Immature natural killer cell (primary cell): ENCODE measurements at regions not wholly inside any gene's neighbourhood (a gene's known extent, or its start where the extent isn't known, plus 50 kb on each side); places are given as distances from the start of the nearest gene placed in this dataset.

Experiments
- DNase-seq, 3 donors: peaks; one replicate each; pipeline ENCODE4 v3.0.0; 2022; ENCODE audit warnings: mixed read lengths in 1 of 3
- H3K27ac Mint-ChIP-seq, 6 donors: one replicate each; pipeline ENCODE4 v1.8.0; 2020; ENCODE audit warnings: mixed read lengths in 6 of 6, mild to moderate bottlenecking in 5 of 6, inconsistent platforms in 4 of 6, moderate library complexity in 3 of 6
- H3K27me3 Mint-ChIP-seq, 3 donors: one replicate each; pipeline ENCODE4 v1.8.0; 2020 to 2021; ENCODE audit warnings: low read depth in 3 of 3, mild to moderate bottlenecking in 3 of 3, mixed read lengths in 3 of 3, moderate library complexity in 3 of 3, inconsistent platforms in 1 of 3
- H3K36me3 Mint-ChIP-seq, 3 donors: one replicate each; pipeline ENCODE4 v1.8.0; 2020; ENCODE audit warnings: mixed read lengths in 3 of 3, inconsistent platforms in 2 of 3, mild to moderate bottlenecking in 2 of 3
- H3K4me1 Mint-ChIP-seq, 2 donors: one replicate each; pipeline ENCODE4 v1.8.0; 2020; ENCODE audit warnings: inconsistent platforms in 2 of 2, mild to moderate bottlenecking in 2 of 2, mixed read lengths in 2 of 2, moderate library complexity in 1 of 2
- H3K4me3 Mint-ChIP-seq, 5 donors: one replicate each; pipeline ENCODE4 v1.8.0; 2020; ENCODE audit warnings: mild to moderate bottlenecking in 5 of 5, mixed read lengths in 5 of 5, inconsistent platforms in 3 of 5, moderate library complexity in 3 of 5
- H3K9me3 Mint-ChIP-seq, 6 donors: one replicate each; pipeline ENCODE4 v1.8.0; 2020; ENCODE audit warnings: mild to moderate bottlenecking in 6 of 6, mixed read lengths in 6 of 6, inconsistent platforms in 4 of 6, moderate library complexity in 3 of 6

DNA sequence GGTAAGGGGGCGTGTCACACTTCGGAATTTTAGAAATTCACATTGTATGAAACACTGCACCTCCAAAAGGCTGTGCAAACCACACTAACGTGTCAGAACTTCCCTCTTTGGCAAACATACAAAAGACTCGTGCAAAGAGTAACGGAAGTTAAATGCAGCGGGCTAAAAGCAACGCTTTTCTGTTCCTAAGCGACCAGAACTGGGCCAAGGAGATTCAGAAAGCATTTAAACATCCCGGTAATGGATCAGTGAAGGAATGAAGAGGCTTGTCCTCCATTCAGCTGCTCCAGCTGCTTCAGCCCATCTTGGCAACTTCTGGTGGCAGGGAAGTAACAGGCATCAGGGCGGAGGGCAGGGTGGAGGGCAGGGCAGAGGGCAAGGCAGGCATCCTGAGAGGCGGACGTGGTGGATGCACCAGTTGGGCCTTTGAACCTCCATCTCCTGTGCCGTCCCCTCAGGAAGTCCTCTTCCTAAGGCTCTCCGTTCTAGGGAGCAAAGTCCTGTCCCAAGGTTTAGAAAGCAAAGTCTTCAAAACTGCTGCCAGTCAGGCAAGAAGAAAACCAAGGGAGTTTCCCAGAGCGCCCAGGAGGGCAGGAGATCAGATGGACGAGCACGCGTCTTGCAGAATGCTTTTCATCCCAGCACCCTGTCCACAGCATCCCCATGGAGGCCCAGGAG, 230.7 kb downstream of the ZNF516 start:
- no peak for DNase-seq
- Mint-ChIP-seq H3K9me3 (no peaks in the 10 kb centered on the region), H3K27ac (no peak overlapping the region), H3K4me1 (no peaks in the 10 kb centered on the region), H3K27me3 (peaks cover 0 to 2% (median 2%) of the 10 kb centered on the region in 3 donors), H3K4me3 (peak overlapping the region in 1 of 5 donors; percentile 24), H3K36me3 (no peaks in the 10 kb centered on the region)

DNA sequence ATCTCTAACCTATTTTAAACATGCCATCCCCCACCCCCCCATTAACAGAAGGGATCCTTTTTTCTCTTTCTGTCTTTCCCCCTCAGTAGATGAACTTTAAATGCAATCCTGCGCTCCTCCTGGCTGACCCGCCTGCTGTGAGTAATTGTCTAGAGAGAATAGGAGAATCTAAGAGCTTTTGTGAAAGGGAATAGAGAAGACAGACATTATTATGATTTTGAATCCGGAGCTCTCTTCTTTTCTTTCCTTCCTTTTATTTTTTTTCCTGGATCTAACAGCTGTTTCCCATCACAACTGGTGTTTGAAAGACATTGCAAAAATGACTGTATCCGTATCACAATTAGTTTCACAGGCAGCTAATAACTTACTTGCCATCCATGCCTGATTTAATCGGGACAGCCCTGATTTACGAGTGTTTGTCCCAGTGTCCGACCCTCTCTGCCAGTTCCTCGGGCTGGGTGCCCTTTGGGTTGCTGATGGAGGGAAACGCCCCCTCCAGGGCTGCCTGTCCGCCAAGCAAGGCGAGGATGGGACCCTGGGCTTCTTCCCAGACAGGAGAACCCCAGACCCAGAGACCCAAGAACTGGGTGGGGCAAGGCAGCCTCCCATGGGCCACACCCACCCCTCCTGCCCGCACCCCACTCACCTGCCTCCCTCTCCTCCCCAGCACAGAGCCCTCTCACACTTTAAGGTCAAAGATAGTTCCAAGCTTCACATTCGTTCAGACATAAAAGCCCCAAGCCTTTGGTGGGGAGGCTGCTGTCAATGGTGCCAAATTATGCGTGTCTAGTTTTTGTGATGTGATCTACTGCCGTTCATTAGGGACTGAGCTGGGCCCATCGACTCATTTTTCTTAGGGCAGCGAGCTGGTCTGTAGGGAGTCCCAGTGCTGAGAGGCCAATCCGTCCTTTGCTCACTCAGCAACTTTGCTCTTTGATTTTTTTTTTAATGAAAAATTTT, 231.7 kb downstream of the ZNF516 start:
- no peaks in the 10 kb centered on the region for H3K4me1 Mint-ChIP-seq
- H3K36me3 Mint-ChIP-seq: no peaks in the 10 kb centered on the region
- H3K9me3 Mint-ChIP-seq: no peaks in the 10 kb centered on the region
- no peak for DNase-seq
- H3K4me3 Mint-ChIP-seq: no peak overlapping the region
- no peak overlapping the region for H3K27ac Mint-ChIP-seq
- H3K27me3 Mint-ChIP-seq: peaks cover 2% of the 10 kb centered on the region in 3 donors

DNA sequence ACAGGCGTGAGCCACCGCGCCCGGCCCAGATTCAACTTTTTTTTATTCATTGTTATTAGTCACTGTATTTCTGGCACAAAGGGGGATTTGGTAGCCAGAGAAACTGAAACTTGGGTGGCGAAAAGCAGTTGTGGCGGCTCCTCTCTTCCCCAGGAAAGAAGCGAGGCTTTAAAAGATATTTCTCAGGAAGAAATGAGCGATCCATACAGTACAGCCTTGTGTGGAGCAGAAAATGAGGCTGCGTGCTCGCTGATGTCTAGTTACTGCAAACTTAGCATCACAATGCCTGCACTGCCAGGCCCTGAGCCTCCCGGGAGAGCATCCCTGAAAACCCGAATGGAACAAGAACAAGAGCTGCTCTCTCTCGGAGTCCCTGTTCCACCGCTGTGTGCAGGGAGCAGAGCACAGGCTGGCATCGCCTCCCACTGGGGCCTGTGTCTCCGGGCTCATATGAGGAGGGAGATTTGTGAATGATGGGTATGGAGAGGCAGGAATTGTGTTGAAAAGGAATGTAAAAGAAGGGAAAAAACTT, 234.0 kb downstream of the ZNF516 start:
- H3K9me3 Mint-ChIP-seq: no peaks in the 10 kb centered on the region

DNA sequence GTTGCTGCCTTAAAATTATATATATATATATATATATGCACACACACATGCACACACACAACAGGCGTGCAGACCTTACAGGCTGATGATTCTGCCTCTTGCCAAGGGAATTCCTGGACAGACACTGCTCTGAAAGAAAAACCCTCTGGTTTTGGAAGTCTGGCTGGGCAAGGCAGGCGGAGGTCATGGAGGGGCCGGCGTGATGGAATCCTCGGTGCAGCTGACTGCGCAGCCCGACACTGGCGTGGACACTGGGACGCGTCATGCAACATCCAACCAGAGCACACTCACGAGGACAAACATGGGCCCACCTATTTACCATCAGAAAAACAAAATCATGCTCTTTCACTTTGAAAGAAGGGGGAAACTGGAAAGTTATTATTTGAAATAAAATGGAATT, 235.3 kb downstream of the ZNF516 start:
- no peak overlapping the region for H3K4me3 Mint-ChIP-seq
- H3K27me3 Mint-ChIP-seq: peaks cover 0 to 8% (median 2%) of the 10 kb centered on the region in 3 donors
- H3K27ac Mint-ChIP-seq: no peak overlapping the region
- no peaks in the 10 kb centered on the region for H3K9me3 Mint-ChIP-seq
- DNase-seq: no peak
- H3K4me1 Mint-ChIP-seq: no peaks in the 10 kb centered on the region
- no peaks in the 10 kb centered on the region for H3K36me3 Mint-ChIP-seq

More for the DNA sequence above, 234.0 kb downstream of the ZNF516 start:
- H3K27me3 Mint-ChIP-seq: peaks cover 2 to 5% (median 2%) of the 10 kb centered on the region in 3 donors
- no peak for DNase-seq
- H3K27ac Mint-ChIP-seq: no peak overlapping the region
- no peak overlapping the region for H3K4me3 Mint-ChIP-seq
- H3K36me3 Mint-ChIP-seq: no peaks in the 10 kb centered on the region
- no peaks in the 10 kb centered on the region for H3K4me1 Mint-ChIP-seq

DNA sequence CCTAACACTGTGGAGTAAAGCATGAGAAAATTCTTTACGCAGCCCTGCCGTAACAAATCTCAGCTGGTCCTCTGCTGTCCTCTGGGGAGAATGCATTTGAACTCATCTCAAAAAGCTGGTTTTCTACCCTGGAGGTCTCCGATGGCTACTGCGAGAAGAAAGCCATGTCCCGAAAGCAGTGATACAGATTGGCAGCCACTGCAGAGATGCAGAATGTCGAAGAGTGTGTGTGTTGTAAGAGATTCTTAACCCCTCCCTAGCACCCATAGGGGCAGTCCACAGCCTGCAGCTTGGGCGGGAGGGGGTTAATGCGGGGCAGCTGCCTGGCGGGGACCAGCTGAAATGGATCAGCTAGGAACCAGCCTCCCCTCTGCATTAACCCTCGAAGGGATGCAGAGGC, 235.9 kb downstream of the ZNF516 start:
- Mint-ChIP-seq H3K27me3 (peaks cover 0 to 8% (median 2%) of the 10 kb centered on the region in 3 donors), H3K4me3 (no peak overlapping the region), H3K4me1 (no peaks in the 10 kb centered on the region), H3K9me3 (no peaks in the 10 kb centered on the region), H3K36me3 (no peaks in the 10 kb centered on the region), H3K27ac (no peak overlapping the region)
- DNase-seq: no peak

DNA sequence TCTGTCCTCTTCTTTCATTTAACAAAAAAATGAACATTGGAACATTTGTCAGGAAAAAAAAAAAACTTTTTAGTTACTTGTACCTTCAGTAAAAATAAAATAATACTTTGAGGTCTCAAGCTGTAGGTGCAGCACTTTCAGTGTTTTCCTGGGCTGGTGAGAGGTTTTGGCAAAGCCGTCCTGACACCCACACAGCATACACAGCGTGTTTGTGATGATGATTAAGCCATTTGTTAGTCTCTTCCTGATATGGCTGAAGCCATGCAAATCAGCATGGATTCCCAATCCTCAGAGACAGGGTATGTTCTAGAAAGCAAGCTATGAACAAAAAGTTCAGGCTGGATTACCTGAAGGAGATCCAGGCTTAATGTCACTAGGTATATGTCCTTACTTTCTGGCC, 236.8 kb downstream of the ZNF516 start:
- H3K4me1 Mint-ChIP-seq: no peaks in the 10 kb centered on the region
- no peak overlapping the region for H3K4me3 Mint-ChIP-seq
- DNase-seq: no peak
- H3K27ac Mint-ChIP-seq: no peak overlapping the region
- no peaks in the 10 kb centered on the region for H3K36me3 Mint-ChIP-seq
- no peaks in the 10 kb centered on the region for H3K9me3 Mint-ChIP-seq
- peaks cover 0 to 8% (median 2%) of the 10 kb centered on the region in 3 donors for H3K27me3 Mint-ChIP-seq

DNA sequence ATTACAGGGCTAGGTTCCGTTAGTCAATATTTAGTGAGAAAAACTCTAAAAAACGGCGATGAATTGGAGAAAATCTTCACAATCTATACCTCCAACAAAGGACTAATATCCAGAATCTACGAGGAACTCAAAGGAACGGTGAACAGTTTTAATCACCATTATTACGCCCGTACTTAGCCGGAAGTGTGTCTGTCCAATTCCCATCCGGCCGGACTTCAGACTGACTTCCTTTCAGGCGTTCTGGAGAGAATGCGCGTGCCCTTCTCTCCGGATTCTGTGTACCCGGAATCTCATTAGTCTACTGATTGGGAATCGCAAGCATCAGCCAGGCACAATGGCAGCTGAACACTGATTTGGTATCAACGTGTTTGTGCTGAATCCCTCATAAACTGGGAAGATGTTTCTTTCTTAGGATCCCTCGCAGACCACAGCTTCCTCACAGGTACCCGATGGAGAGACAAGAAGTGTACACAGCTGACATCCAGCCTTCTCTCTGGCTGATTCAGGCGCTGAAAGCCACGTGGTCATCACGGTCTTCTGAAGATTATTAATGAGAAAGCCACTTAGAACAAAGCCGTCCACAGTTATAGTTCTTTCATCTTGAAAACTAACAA, 239.9 kb downstream of the ZNF516 start:
- Mint-ChIP-seq H3K4me1 (no peaks in the 10 kb centered on the region), H3K4me3 (peak overlapping the region in 2 of 5 donors; percentile 58 to 70), H3K27me3 (peaks cover 2 to 8% (median 3%) of the 10 kb centered on the region in 3 donors), H3K36me3 (no peaks in the 10 kb centered on the region), H3K9me3 (no peaks in the 10 kb centered on the region), H3K27ac (no peak overlapping the region)
- DNase-seq: no peak

DNA sequence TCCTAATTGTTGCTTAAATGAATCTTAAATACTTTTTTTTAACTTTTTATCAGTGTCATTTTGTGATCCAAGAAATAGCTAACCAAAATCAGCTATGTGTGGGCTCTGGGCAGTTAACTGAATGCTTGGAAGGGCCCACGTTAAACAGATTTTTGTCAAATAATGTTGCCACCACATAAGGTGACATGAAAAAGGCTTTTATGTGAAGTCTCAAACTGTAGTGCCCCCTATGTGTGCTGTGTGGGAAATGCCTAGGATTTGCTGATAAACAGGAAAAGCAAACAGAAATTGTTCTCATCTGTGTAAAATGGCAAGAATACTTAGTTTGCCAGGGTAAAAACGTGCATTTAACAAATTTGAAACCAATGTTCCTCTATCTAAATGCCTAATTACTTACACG, 242.2 kb downstream of the ZNF516 start:
- Mint-ChIP-seq H3K36me3 (no peaks in the 10 kb centered on the region), H3K27ac (no peak overlapping the region), H3K4me1 (no peaks in the 10 kb centered on the region), H3K9me3 (no peaks in the 10 kb centered on the region), H3K27me3 (peaks cover 2 to 6% (median 3%) of the 10 kb centered on the region in 3 donors), H3K4me3 (no peak overlapping the region)
- no peak for DNase-seq

DNA sequence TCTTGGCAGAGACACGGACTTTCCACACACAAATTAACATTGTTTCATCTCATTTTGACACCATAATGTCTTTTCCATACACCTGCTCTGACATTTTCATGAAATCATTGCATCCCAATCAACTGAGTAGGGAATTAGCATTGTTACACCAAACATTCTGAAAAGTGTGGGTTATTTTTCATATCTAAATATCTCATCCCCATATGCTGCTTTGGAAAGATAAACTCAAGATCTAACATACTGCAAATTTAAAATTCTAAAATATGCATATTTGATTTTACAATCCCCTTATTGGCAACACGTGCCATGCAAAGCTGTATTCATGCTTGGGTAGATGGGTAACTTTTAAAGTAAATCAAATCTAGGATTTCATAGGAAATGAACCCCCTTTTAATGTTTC, 242.9 kb downstream of the ZNF516 start:
- no peak overlapping the region for H3K27ac Mint-ChIP-seq
- no peak for DNase-seq
- peaks cover 2 to 3% (median 3%) of the 10 kb centered on the region in 3 donors for H3K27me3 Mint-ChIP-seq
- H3K36me3 Mint-ChIP-seq: no peaks in the 10 kb centered on the region
- peaks cover 0 to 1% (median 0%) of the 10 kb centered on the region in 6 donors for H3K9me3 Mint-ChIP-seq
- H3K4me3 Mint-ChIP-seq: no peak overlapping the region
- no peaks in the 10 kb centered on the region for H3K4me1 Mint-ChIP-seq

DNA sequence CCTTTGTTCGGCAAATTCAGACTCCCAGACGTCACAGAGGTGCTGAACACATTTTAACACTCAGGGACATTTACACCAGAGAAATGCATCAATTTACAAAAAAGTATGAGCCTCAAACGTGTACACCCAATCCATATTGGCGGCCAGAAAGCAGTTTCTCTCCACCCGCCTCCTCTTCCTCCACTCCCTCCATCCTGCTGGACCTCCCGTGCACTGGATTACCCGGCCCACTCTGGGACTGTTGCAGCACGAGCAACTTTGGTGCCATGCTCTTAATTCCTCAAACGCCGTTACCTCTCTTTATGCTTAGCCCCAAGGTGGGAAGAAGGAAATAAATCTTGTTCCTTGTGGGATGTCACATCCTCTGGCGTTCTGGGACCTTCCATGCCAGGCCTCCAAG, 243.4 kb downstream of the ZNF516 start:
- H3K36me3 Mint-ChIP-seq: no peaks in the 10 kb centered on the region
- H3K4me3 Mint-ChIP-seq: no peak overlapping the region
- DNase-seq: no peak
- peaks cover 3 to 5% (median 3%) of the 10 kb centered on the region in 3 donors for H3K27me3 Mint-ChIP-seq
- H3K27ac Mint-ChIP-seq: no peak overlapping the region
- no peaks in the 10 kb centered on the region for H3K4me1 Mint-ChIP-seq
- H3K9me3 Mint-ChIP-seq: peaks cover 0 to 2% (median 0%) of the 10 kb centered on the region in 6 donors

DNA sequence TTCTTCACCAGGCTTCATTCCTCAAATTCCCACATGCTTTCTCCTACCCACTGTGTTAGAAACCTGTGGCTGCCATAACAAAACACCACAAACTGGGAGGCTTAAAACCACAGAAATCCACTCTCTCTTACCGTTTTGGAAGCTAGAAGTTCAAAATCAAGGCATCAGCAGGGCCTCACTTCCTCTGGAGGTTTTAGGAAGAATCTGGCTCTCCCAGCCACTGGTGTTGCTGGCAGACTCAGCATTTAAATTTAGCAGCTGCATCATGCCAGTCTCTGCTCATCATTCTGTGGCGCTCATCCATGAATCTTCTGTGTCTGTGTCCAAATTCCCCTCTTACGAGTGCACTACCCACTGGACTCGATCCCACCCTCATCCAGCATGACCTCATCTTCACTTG, 248.5 kb downstream of the ZNF516 start:
- H3K4me3 Mint-ChIP-seq: no peak overlapping the region
- H3K4me1 Mint-ChIP-seq: no peaks in the 10 kb centered on the region
- no peak for DNase-seq
- H3K27me3 Mint-ChIP-seq: peaks cover 0 to 8% (median 2%) of the 10 kb centered on the region in 3 donors
- H3K27ac Mint-ChIP-seq: no peak overlapping the region
- peaks cover 0 to 8% (median 0%) of the 10 kb centered on the region in 6 donors for H3K9me3 Mint-ChIP-seq
- H3K36me3 Mint-ChIP-seq: no peaks in the 10 kb centered on the region

DNA sequence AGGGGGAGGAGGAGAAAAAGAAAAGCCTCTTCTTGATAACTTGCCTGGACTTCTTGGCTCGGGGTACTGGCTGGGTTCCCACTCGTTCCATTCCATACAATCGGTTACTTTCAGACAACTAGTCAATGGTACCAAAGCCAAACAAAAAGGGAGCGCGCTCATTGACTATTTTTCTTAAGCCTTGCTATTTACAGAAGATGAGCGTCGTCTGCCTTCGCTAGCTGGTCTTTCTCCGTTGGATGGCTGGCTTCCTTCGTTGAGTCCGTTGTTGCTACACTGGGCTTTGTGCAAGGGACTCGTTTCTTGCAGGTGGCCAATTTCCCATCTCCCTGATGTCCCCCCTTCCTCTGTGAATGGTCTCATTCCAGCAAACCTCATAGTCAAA, 260.4 kb downstream of the ZNF516 start:
- Mint-ChIP-seq H3K4me3 (no peak overlapping the region), H3K27ac (no peak overlapping the region), H3K36me3 (no peaks in the 10 kb centered on the region), H3K27me3 (peaks cover 3 to 8% (median 6%) of the 10 kb centered on the region in 3 donors), H3K4me1 (no peaks in the 10 kb centered on the region), H3K9me3 (peaks cover 0 to 16% (median 8%) of the 10 kb centered on the region in 6 donors)
- DNase-seq: no peak

DNA sequence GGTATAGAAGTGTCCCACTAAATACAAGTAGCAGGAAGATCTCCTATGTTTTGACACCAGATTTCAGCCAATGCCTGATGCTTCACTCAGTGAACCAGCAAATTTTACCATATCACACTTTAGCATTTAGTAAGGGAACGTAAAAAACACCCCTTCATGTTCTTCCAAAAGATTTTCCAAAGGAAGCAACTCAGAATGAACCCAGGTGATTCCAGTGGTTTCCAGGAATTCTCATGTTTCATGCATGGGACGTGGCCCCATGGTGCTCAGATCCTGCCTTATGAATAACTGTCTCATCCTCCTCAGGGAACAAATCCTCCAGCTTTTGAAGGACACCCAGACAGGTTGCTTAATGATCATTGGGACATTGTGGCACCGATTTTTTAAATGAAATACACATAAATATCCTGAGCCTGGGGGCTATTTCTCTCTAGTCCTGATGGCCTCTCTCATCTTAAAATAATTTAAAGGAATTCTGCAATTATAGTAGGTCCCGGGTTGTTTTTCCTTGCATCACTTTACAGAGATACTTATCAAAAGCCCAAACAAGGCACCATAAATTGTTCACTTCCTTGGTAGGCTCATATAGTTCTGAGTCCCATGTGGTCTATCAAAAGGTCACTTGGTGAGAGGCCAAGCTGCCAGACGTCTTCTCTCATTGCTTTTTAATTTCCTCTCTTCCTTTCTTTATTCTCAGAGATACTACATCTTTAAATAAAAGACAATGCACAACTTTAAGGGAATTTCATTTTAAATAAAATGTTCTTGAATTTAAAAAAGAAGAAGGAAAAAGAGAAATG, 261.0 kb downstream of the ZNF516 start:
- Mint-ChIP-seq H3K36me3 (no peaks in the 10 kb centered on the region), H3K27me3 (peaks cover 3 to 8% (median 6%) of the 10 kb centered on the region in 3 donors), H3K27ac (peak overlapping the region in 1 of 6 donors; percentile 10)

More for the DNA sequence above, 261.0 kb downstream of the ZNF516 start:
- no peak for DNase-seq
- Mint-ChIP-seq H3K9me3 (peaks cover 0 to 16% (median 8%) of the 10 kb centered on the region in 6 donors), H3K4me3 (no peak overlapping the region), H3K4me1 (no peaks in the 10 kb centered on the region)
